GM12891 (cell line): ENCODE measurements at regions not wholly inside any gene's neighbourhood (a gene's known extent, or its start where the extent isn't known, plus 50 kb on each side); places are given as distances from the start of the nearest gene placed in this dataset.

Source experiments
- POLR2A ChIP-seq: IDR thresholded peaks from 2 replicates; pipeline ENCODE4 v1.6.1; 2011; ENCODE audit warnings: low read depth, low read length, control low read depth
- POLR2AphosphoS5 ChIP-seq: IDR thresholded peaks from 2 replicates; pipeline ENCODE4 v1.6.1; 2011; ENCODE audit warnings: low read depth, low read length, control low read depth
- SPI1 ChIP-seq: IDR thresholded peaks from 2 replicates; pipeline ENCODE4 v1.6.1; 2011; ENCODE audit warnings: low read depth, low read length, control low read depth
- TAF1 ChIP-seq: IDR thresholded peaks from 2 replicates; pipeline ENCODE4 v1.6.1; 2011; ENCODE audit warnings: low read depth, low read length, control low read depth

- TF ChIP-seq POLR2A, result no peak
- TF ChIP-seq TAF1, result no peak
- TF ChIP-seq SPI1, result no peak
- TF ChIP-seq POLR2AphosphoS5, result no peak
Measured at GRCh38 chr2:4915357-4915756, 776.8 kb upstream of the SOX11 start.
